Mucosa of descending colon (tissue), 3 donors: ENCODE measurements at regions not wholly inside any gene's neighbourhood (a gene's known extent, or its start where the extent isn't known, plus 50 kb on each side); places are given as distances from the start of the nearest gene placed in this dataset.
A peak's percentile ranks its signal among the peaks of the same experiment; 100 is the strongest.

Experiments
- ATAC-seq: fragments of 200-7000 bp; cut with Tn5 transposase; one replicate; pipeline ENCODE4 v1.9.1; 2020; ENCODE audit warnings: mild to moderate bottlenecking, moderate library complexity
- DNase-seq, 3 donors: peaks; one replicate each; pipeline ENCODE4 v3.0.0-alpha.2; 2020
- H3K36me3 ChIP-seq: fragments of 200-600 bp; one replicate; pipeline ENCODE4 v1.8.0; 2021; ENCODE audit warnings: low read depth, mild to moderate bottlenecking
- H3K4me1 ChIP-seq: fragments of 200-600 bp; one replicate; pipeline ENCODE4 v1.8.0; 2021; ENCODE audit warnings: low read depth, mild to moderate bottlenecking
- H3K4me3 ChIP-seq: fragments of 200-600 bp; one replicate; pipeline ENCODE4 v1.8.0; 2021; ENCODE audit warnings: mild to moderate bottlenecking
- H3K9me3 ChIP-seq: fragments of 200-600 bp; one replicate; pipeline ENCODE4 v1.8.0; 2021; ENCODE audit warnings: mild to moderate bottlenecking
- CTCF ChIP-seq: fragments of 200-600 bp; IDR thresholded peaks from one replicate; pipeline ENCODE4 v1.8.0; 2022; ENCODE audit warnings: antibody characterized with exemption, mild to moderate bottlenecking
- intact Hi-C, 2 donors: fragments of 100-400 bp; cut with DNase I in 1 of 2; cut with micrococcal nuclease in 1 of 2; formaldehyde crosslinking; loops; one replicate each; pipeline versions ENCODE4 v1.11.0 to v1.11.1; 2022; cut with DNase I, micrococcal nuclease
- donor health status: DM: no; HTN: no; CAD: no; lungs with moderate emphysema.
- donor health status: DM: no; HTN: no; CAD: no.
- donor health status: DM: no; HTN: yes; CAD: no.

- Histone ChIP-seq H3K36me3 (no peaks in the 10 kb centered on the region), H3K4me3 (no peak overlapping the region), H3K9me3 (no peaks in the 10 kb centered on the region), H3K4me1 (peaks cover 2% of the 10 kb centered on the region)
- DNase-seq (no peak), ATAC-seq (no peak)
- intact Hi-C loops: no loop called here
- TF ChIP-seq CTCF: no peak
Measured at GRCh38 chr15:101570241-101570640, 80.7 kb upstream of the PCSK6 start.

- Histone ChIP-seq H3K4me3 (no peak overlapping the region), H3K9me3 (no peaks in the 10 kb centered on the region), H3K4me1 (peaks cover 2% of the 10 kb centered on the region), H3K36me3 (no peaks in the 10 kb centered on the region)
- intact Hi-C loops: no loop called here
- DNase-seq (peak in 2 of 3 donors; percentile 60), ATAC-seq (peak; percentile 96)
- TF ChIP-seq CTCF: no peak
Measured at GRCh38 chr15:101568821-101569555, 79.5 kb upstream of the PCSK6 start.

GRCh38 chr15:101568309-101568708, 78.8 kb upstream of the PCSK6 start:
- Histone ChIP-seq H3K4me1 (peaks cover 2% of the 10 kb centered on the region), H3K9me3 (no peaks in the 10 kb centered on the region), H3K36me3 (no peaks in the 10 kb centered on the region), H3K4me3 (no peak overlapping the region)
- intact Hi-C loops: no loop called here
- TF ChIP-seq CTCF: no peak
- no peak for DNase-seq
- ATAC-seq: no peak

GRCh38 chr15:101566748-101567488, 77.4 kb upstream of the PCSK6 start:
- no peak for DNase-seq
- Histone ChIP-seq H3K4me3 (no peak overlapping the region), H3K36me3 (no peaks in the 10 kb centered on the region), H3K9me3 (no peaks in the 10 kb centered on the region), H3K4me1 (peaks cover 2% of the 10 kb centered on the region)
- intact Hi-C loops: no loop called here
- no peak for TF ChIP-seq CTCF
- ATAC-seq: no peak

- no peak for TF ChIP-seq CTCF
- DNase-seq: no peak
- intact Hi-C loops: no loop called here
- no peak overlapping the region for H3K4me3 ChIP-seq
- no peak for ATAC-seq
- no peaks in the 10 kb centered on the region for H3K9me3 ChIP-seq
- no peaks in the 10 kb centered on the region for H3K36me3 ChIP-seq
- H3K4me1 ChIP-seq: peaks cover 2% of the 10 kb centered on the region
Measured at GRCh38 chr15:101565377-101565776, 75.9 kb upstream of the PCSK6 start.
